Suprapubic skin (tissue), 3 donors: ENCODE measurements at regions not wholly inside any gene's neighbourhood (a gene's known extent, or its start where the extent isn't known, plus 50 kb on each side); places are given as distances from the start of the nearest gene placed in this dataset.

Experiments
- CTCF ChIP-seq, 2 donors: fragments of 200-600 bp in 1 of 2; fragments of 450-650 bp in 1 of 2; sonication (generic) in 1 of 2; IDR thresholded peaks; one replicate each; pipeline ENCODE4 v1.5.1; 2016 to 2019; ENCODE audit warnings: antibody characterized with exemption in 2 of 2, mild to moderate bottlenecking in 1 of 2, moderate library complexity in 1 of 2
- EP300 ChIP-seq: sonication (generic); formaldehyde crosslinking; IDR thresholded peaks from one replicate; pipeline ENCODE4 v1.6.1; 2017; ENCODE audit warnings: antibody characterized with exemption
- POLR2A ChIP-seq, 2 donors: fragments of 450-650 bp; IDR thresholded peaks; one replicate each; pipeline ENCODE4 v1.6.1; 2017; ENCODE audit warnings: antibody characterized with exemption in 2 of 2, mild to moderate bottlenecking in 2 of 2, moderate library complexity in 2 of 2

- no peak for TF ChIP-seq CTCF (IDR thresholded peaks at IDR 0.05)
- no peak for TF ChIP-seq POLR2A (IDR thresholded peaks at IDR 0.05)
- TF ChIP-seq EP300 = no peak
Measured at GRCh38 chr1:5720484-5720883, 271.7 kb downstream of the NPHP4 start.
